ENCODE measurements at regions not wholly inside any gene's neighbourhood (a gene's known extent, or its start where the extent isn't known, plus 50 kb on each side); places are given as distances from the start of the nearest gene placed in this dataset.

- Histone ChIP-seq H3K4me1 (ENCODE audit: control insufficient read depth in 4 of 4, insufficient read depth in 4 of 4, low read length in 3 of 4) (no peaks in the 10 kb centered on the region), H3K36me3 (ENCODE audit: control insufficient read depth in 4 of 4, insufficient read depth in 3 of 4, low read depth in 1 of 4, low read length in 3 of 4) (no peaks in the 10 kb centered on the region), H3K9me3 (ENCODE audit: control insufficient read depth in 4 of 4, low read length in 3 of 4) (no peaks in the 10 kb centered on the region), H3K9ac (ENCODE audit: low read depth in 1 of 2, low read length in 2 of 2) (no peak overlapping the region), H3K4me3 (ENCODE audit: low read depth in 1 of 3, low read length in 3 of 3) (no peak overlapping the region), H3K27ac (ENCODE audit: low read depth in 1 of 2, low read length in 2 of 2) (no peak overlapping the region), H3K27me3 (ENCODE audit: control insufficient read depth in 4 of 4, insufficient read depth in 4 of 4, low read length in 3 of 4) (no peaks in the 10 kb centered on the region)
- WGBS: 56% methylated on average over 2 of the region's 2 CpGs
- TF ChIP-seq EGR1 (IDR thresholded peaks at IDR 0.05; ENCODE audit: low read depth in 2 of 2) (no peak), HNF4A (conservative IDR thresholded peaks at IDR 0.05) (no peak), HNF4G (IDR thresholded peaks at IDR 0.05) (no peak), ATF3 (IDR thresholded peaks at IDR 0.05) (no peak), FOXA2 (IDR thresholded peaks at IDR 0.05) (no peak), ZBTB33 (IDR thresholded peaks at IDR 0.05) (no peak), RAD21 (IDR thresholded peaks at IDR 0.05) (no peak), GABPA (IDR thresholded peaks at IDR 0.05 in 1 of 2, conservative IDR thresholded peaks at IDR 0.05 in 1 of 2) (no peak), JUND (IDR thresholded peaks at IDR 0.05) (no peak), REST (IDR thresholded peaks at IDR 0.05) (no peak), FOXA1 (IDR thresholded peaks at IDR 0.05) (no peak), CTCF (IDR thresholded peaks at IDR 0.05; ENCODE audit: low read depth, low read length, missing input control) (no peak), YY1 (IDR thresholded peaks at IDR 0.05) (no peak), RXRA (IDR thresholded peaks at IDR 0.05) (no peak)
- no peak for DNase-seq (ENCODE audit: low spot score)
Measured at GRCh38 chr13:65719831-65720230, 1510.3 kb downstream of the PCDH9 start.

GRCh38 chr13:65710514-65710913 is 1519.6 kb downstream of the PCDH9 start:
- no peak overlapping the region for H3K9ac ChIP-seq (ENCODE audit: low read depth in 1 of 2, low read length in 2 of 2)

More at GRCh38 chr13:65710514-65710913, 1519.6 kb downstream of the PCDH9 start:
- no peaks in the 10 kb centered on the region for H3K36me3 ChIP-seq (ENCODE audit: control insufficient read depth in 4 of 4, insufficient read depth in 3 of 4, low read depth in 1 of 4, low read length in 3 of 4)
- 36% methylated on average over 4 of the region's 4 CpGs for WGBS
- no peaks in the 10 kb centered on the region for H3K27me3 ChIP-seq (ENCODE audit: control insufficient read depth in 4 of 4, insufficient read depth in 4 of 4, low read length in 3 of 4)
- TF ChIP-seq JUND (IDR thresholded peaks at IDR 0.05) (no peak), REST (IDR thresholded peaks at IDR 0.05) (no peak), CTCF (IDR thresholded peaks at IDR 0.05; ENCODE audit: low read depth, low read length, missing input control) (no peak), SP1 (IDR thresholded peaks at IDR 0.05) (no peak), EGR1 (IDR thresholded peaks at IDR 0.05; ENCODE audit: low read depth in 2 of 2) (no peak), TAF1 (conservative IDR thresholded peaks at IDR 0.05) (no peak)
- DNase-seq (ENCODE audit: low spot score): no peak
- H3K9me3 ChIP-seq (ENCODE audit: control insufficient read depth in 4 of 4, low read length in 3 of 4): no peaks in the 10 kb centered on the region
- H3K27ac ChIP-seq (ENCODE audit: low read depth in 1 of 2, low read length in 2 of 2): no peak overlapping the region
- no peaks in the 10 kb centered on the region for H3K4me1 ChIP-seq (ENCODE audit: control insufficient read depth in 4 of 4, insufficient read depth in 4 of 4, low read length in 3 of 4)
- H3K4me3 ChIP-seq (ENCODE audit: low read depth in 1 of 3, low read length in 3 of 3): no peak overlapping the region

All from liver (tissue), 8 donors.